Natural killer cell (primary cell): ENCODE measurements at regions not wholly inside any gene's neighbourhood (a gene's known extent, or its start where the extent isn't known, plus 50 kb on each side); places are given as distances from the start of the nearest gene placed in this dataset.

Source experiments
- ATAC-seq, 3 donors: fragments of 150-1000 bp in 2 of 3; fragments of 200-7000 bp in 1 of 3; cut with Tn5 transposase; 1 replicate in 1 of 3; 2 replicates in 2 of 3; pipeline ENCODE4 v1.10.0; 2021; ENCODE audit warnings: mild to moderate bottlenecking in 2 of 3, moderate library complexity in 2 of 3
- DNase-seq, 2 donors: peaks; one replicate each; pipeline versions ENCODE4 v3.0.0 to v3.0.0-alpha.2; 2013 to 2021; ENCODE audit warnings: mixed read lengths in 1 of 2
- H3K27ac ChIP-seq: one replicate; pipeline ENCODE4 v1.5.1; 2013; ENCODE audit warnings: mild to moderate bottlenecking, low read length
- H3K27me3 ChIP-seq: one replicate; pipeline ENCODE4 v1.6.1; 2013; ENCODE audit warnings: low read length; ENCODE audit not compliant: control insufficient read depth, insufficient read depth
- H3K36me3 ChIP-seq: one replicate; pipeline ENCODE4 v1.6.1; 2013; ENCODE audit warnings: low read length; ENCODE audit not compliant: control insufficient read depth, insufficient read depth
- H3K4me1 ChIP-seq: one replicate; pipeline ENCODE4 v1.6.1; 2013; ENCODE audit warnings: low read length; ENCODE audit not compliant: control insufficient read depth, insufficient read depth
- H3K4me3 ChIP-seq: one replicate; pipeline ENCODE4 v1.5.1; 2013; ENCODE audit warnings: low read length
- H3K9me3 ChIP-seq: one replicate; pipeline ENCODE4 v1.6.1; 2013; ENCODE audit warnings: low read length; ENCODE audit not compliant: control insufficient read depth, insufficient read depth
- H3K27ac Mint-ChIP-seq, 2 donors: one replicate each; pipeline ENCODE4 v1.8.0; 2022; ENCODE audit warnings: mild to moderate bottlenecking in 2 of 2, mixed read lengths in 2 of 2, moderate library complexity in 1 of 2
- H3K27me3 Mint-ChIP-seq, 2 donors: one replicate each; pipeline ENCODE4 v1.8.0; 2022; ENCODE audit warnings: low read depth in 2 of 2, mixed read lengths in 2 of 2
- H3K36me3 Mint-ChIP-seq: one replicate; pipeline ENCODE4 v1.8.0; 2022; ENCODE audit warnings: mixed read lengths
- H3K4me1 Mint-ChIP-seq, 2 donors: one replicate each; pipeline ENCODE4 v1.8.0; 2022; ENCODE audit warnings: mixed read lengths in 2 of 2
- H3K4me3 Mint-ChIP-seq: one replicate; pipeline ENCODE4 v1.8.0; 2022; ENCODE audit warnings: mild to moderate bottlenecking, moderate library complexity, mixed read lengths
- H3K9me3 Mint-ChIP-seq, 2 donors: one replicate each; pipeline ENCODE4 v1.8.0; 2022; ENCODE audit warnings: mixed read lengths in 2 of 2
- CTCF ChIP-seq: fragments of 200-600 bp; IDR thresholded peaks from one replicate; pipeline ENCODE4 v1.8.0; 2022; ENCODE audit warnings: antibody characterized with exemption
- WGBS: methylation state at CpG from one replicate; pipeline ENCODE4 v1.1.7; 2013; ENCODE audit warnings: missing lambda C conversion rate; ENCODE audit not compliant: insufficient coverage; 5-methylcytosine and 5-hydroxymethylcytosine counted together
- intact Hi-C: fragments of 100-400 bp; cut with micrococcal nuclease; formaldehyde crosslinking; loops from one replicate; pipeline ENCODE4 v1.14.2; 2022

DNA sequence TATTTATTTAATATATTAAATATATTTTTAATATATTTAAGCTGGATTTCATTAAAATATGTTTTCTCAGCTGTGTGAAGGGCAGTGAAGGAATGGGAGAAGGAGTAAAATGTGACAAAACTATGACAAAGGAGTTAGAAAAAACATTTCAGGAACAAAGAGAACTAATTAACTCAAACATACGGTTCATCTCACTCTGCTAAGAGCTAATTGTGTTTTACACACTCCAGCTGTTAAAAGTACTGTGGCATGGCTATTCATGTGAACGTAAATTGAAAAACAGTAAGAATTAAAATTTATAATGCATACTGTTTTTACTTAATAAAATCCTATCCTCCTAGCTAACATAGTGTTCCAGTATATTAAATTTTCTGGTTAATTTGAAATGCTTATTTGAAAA lies 262.5 kb upstream of the GNAI1 start:
- no peak overlapping the region for H3K27ac Mint-ChIP-seq
- Histone ChIP-seq H3K4me3 (no peak overlapping the region), H3K4me1 (no peaks in the 10 kb centered on the region), H3K27ac (no peak overlapping the region), H3K36me3 (no peaks in the 10 kb centered on the region), H3K27me3 (no peaks in the 10 kb centered on the region), H3K9me3 (peaks cover 3% of the 10 kb centered on the region)
- H3K36me3 Mint-ChIP-seq, result no peaks in the 10 kb centered on the region
- ATAC-seq, result no peak
- intact Hi-C loops, result no loop called here
- no peak overlapping the region for H3K4me3 Mint-ChIP-seq
- WGBS, result no CpG with 5 or more reads among the region's 2 CpGs
- TF ChIP-seq CTCF, result no peak
- no peak for DNase-seq
- H3K9me3 Mint-ChIP-seq, result peaks cover 4 to 5% of the 10 kb centered on the region in 2 donors
- H3K27me3 Mint-ChIP-seq, result no peaks in the 10 kb centered on the region
- no peaks in the 10 kb centered on the region for H3K4me1 Mint-ChIP-seq

GRCh38 chr7:79868010-79868409 lies 266.6 kb upstream of the GNAI1 start:
- Histone ChIP-seq H3K4me1 (no peaks in the 10 kb centered on the region), H3K36me3 (no peaks in the 10 kb centered on the region), H3K27me3 (no peaks in the 10 kb centered on the region), H3K4me3 (no peak overlapping the region), H3K27ac (no peak overlapping the region), H3K9me3 (peaks cover 3% of the 10 kb centered on the region)
- Mint-ChIP-seq H3K36me3 (no peaks in the 10 kb centered on the region), H3K27me3 (no peaks in the 10 kb centered on the region), H3K4me3 (no peak overlapping the region), H3K4me1 (no peaks in the 10 kb centered on the region), H3K9me3 (peaks cover 4 to 5% of the 10 kb centered on the region in 2 donors), H3K27ac (no peak overlapping the region)
- no peak for TF ChIP-seq CTCF
- intact Hi-C loops, result no loop called here
- DNase-seq (no peak), ATAC-seq (no peak)
- no CpG with 5 or more reads among the region's 3 CpGs for WGBS

DNA sequence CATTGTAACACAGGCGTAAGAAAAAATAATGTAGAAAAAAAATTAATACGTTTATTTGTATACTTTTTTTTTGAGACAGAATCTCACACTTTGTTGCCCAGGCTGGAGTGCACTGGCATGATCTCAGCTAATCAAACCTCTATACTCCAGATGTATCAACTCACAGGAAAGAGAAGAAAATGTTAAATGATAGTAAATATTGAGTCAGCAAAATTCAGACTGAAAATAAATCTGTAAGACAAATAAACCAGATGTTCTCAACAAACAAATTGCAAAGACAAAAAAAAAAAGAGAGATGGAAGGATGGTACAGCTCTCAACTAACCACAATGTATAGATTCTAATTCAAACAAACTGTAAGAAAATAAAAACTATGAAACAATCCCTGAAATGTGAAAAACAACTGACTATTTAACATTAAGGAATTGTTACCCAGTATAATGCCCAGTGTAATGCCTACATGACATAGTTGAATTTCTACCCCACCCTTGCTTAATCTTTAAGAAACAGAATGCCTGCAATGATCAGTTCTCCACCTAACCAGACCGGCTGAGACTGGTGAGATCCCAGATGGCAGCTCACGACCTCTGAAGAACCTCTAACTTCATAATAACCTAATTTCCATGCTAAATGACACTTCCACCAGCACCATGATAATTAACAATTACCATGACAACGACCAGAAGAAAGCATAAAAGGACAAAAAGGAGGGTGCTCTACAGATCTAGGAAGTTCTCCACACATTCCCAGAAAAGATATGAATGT lies 272.0 kb upstream of the GNAI1 start:
- Histone ChIP-seq H3K36me3 (no peaks in the 10 kb centered on the region), H3K4me1 (no peaks in the 10 kb centered on the region), H3K4me3 (no peak overlapping the region), H3K9me3 (no peaks in the 10 kb centered on the region), H3K27me3 (no peaks in the 10 kb centered on the region), H3K27ac (no peak overlapping the region)
- H3K27me3 Mint-ChIP-seq, result no peaks in the 10 kb centered on the region
- DNase-seq (no peak), ATAC-seq (no peak)
- intact Hi-C loops, result no loop called here
- no peak for TF ChIP-seq CTCF
- H3K4me3 Mint-ChIP-seq, result no peak overlapping the region
- H3K36me3 Mint-ChIP-seq, result no peaks in the 10 kb centered on the region
- H3K9me3 Mint-ChIP-seq, result peaks cover 2 to 9% of the 10 kb centered on the region in 2 donors
- H3K27ac Mint-ChIP-seq, result no peak overlapping the region
- WGBS, result 65% methylated on average over 3 of the region's 5 CpGs
- H3K4me1 Mint-ChIP-seq, result no peaks in the 10 kb centered on the region

DNA sequence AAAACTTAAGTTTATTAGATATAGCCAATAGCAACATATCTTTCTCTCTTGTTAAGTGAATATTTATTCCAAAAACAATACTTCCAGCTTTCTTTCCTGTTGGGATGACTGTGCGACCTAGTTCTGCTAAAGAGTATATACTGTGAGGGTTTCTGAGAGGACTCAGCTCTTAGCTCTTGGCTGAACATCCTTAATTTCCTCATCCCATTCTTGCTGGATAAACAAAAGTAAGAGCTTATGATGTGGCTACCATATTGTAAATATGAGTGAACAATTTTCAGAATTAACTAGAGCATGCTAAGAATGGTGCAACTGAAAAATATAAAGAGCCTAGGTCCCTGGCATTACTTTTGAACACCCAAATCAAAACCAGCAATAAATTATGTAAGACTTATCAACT lies 279.5 kb upstream of the GNAI1 start:
- H3K4me1 ChIP-seq, result no peaks in the 10 kb centered on the region
- intact Hi-C loops, result no loop called here
- Mint-ChIP-seq H3K4me1 (no peaks in the 10 kb centered on the region), H3K27me3 (no peaks in the 10 kb centered on the region), H3K9me3 (peaks cover 11 to 22% of the 10 kb centered on the region in 2 donors), H3K27ac (no peak overlapping the region), H3K4me3 (no peak overlapping the region), H3K36me3 (peaks cover 11% of the 10 kb centered on the region)
- WGBS, result 80% methylated on average over 1 of the region's 1 CpG
- peaks cover 2% of the 10 kb centered on the region for H3K9me3 ChIP-seq
- H3K4me3 ChIP-seq, result no peak overlapping the region
- no peak for DNase-seq
- no peak overlapping the region for H3K27ac ChIP-seq
- no peaks in the 10 kb centered on the region for H3K27me3 ChIP-seq
- no peak for TF ChIP-seq CTCF
- no peak for ATAC-seq
- no peaks in the 10 kb centered on the region for H3K36me3 ChIP-seq
